Heart right ventricle (tissue), 16 donors: ENCODE measurements at regions not wholly inside any gene's neighbourhood (a gene's known extent, or its start where the extent isn't known, plus 50 kb on each side); places are given as distances from the start of the nearest gene placed in this dataset.
A peak's percentile ranks its signal among the peaks of the same experiment; 100 is the strongest.

Source experiments
- ATAC-seq, 8 donors: fragments of 200-7000 bp; cut with Tn5 transposase; one replicate each; pipeline ENCODE4 v1.9.1; 2020; ENCODE audit warnings: mild to moderate bottlenecking in 8 of 8, moderate library complexity in 8 of 8, moderate number of reproducible peaks in 1 of 8
- DNase-seq, 2 donors: peaks; one replicate each; pipeline ENCODE4 v3.0.0-alpha.2; 2020
- H3K27ac ChIP-seq, 10 donors: fragments of 200-600 bp; sonication (generic) in 2 of 10; one replicate each; pipeline versions ENCODE4 v1.5.0 to v1.8.0; 2020 to 2022; ENCODE audit warnings: mild to moderate bottlenecking in 3 of 10
- H3K27me3 ChIP-seq, 7 donors: fragments of 200-600 bp; one replicate each; pipeline ENCODE4 v1.8.0; 2021 to 2022; ENCODE audit warnings: mild to moderate bottlenecking in 2 of 7
- H3K36me3 ChIP-seq, 9 donors: fragments of 200-600 bp; sonication (generic) in 1 of 9; one replicate each; pipeline versions ENCODE4 v1.5.0 to v1.8.0; 2020 to 2022; ENCODE audit warnings: mild to moderate bottlenecking in 2 of 9
- H3K4me1 ChIP-seq, 9 donors: fragments of 200-600 bp; sonication (generic) in 1 of 9; one replicate each; pipeline versions ENCODE4 v1.5.0 to v1.8.0; 2020 to 2022; ENCODE audit warnings: mild to moderate bottlenecking in 4 of 9
- H3K4me3 ChIP-seq, 10 donors: fragments of 200-600 bp; sonication (generic) in 2 of 10; one replicate each; pipeline versions ENCODE4 v1.5.0 to v1.8.0; 2020 to 2022; ENCODE audit warnings: mild to moderate bottlenecking in 7 of 10, moderate library complexity in 2 of 10
- H3K9me3 ChIP-seq, 11 donors: fragments of 200-600 bp in 10 of 11; sonication (generic) in 2 of 11; one replicate each; pipeline versions ENCODE4 v1.5.0 to v1.8.0; 2013 to 2022; ENCODE audit warnings: mild to moderate bottlenecking in 2 of 11, control low read depth in 1 of 11, moderate library complexity in 1 of 11
- WGBS, 2 donors: extraction: QIAGEN DNeasy Blood & Tissue Kit; methylation state at CpG; one replicate each; pipeline ENCODE4 v1.1.7; 2013; ENCODE audit warnings: inconsistent platforms in 1 of 2; 5-methylcytosine and 5-hydroxymethylcytosine counted together
- intact Hi-C, 10 donors: fragments of 100-400 bp; cut with DNase I; formaldehyde crosslinking; loops; one replicate each; pipeline versions ENCODE4 v1.11.1 to v1.14.2; 2022
- TF ChIP-seq, protein P1 (sequence below), 9 donors: fragments of 200-600 bp; sonication (generic) in 2 of 9; IDR thresholded peaks; one replicate each; pipeline versions ENCODE4 v1.5.0 to v1.8.0; 2021 to 2022; ENCODE audit warnings: antibody characterized with exemption in 9 of 9, mild to moderate bottlenecking in 5 of 9, moderate library complexity in 1 of 9
- donor health status: Arrhythmogenic right ventricular cardiomyopathy.
- donor health status: ischemic (EF 13 %, LVEDD 7.1; RV severe dilation, severe dysfunction).
- donor health status: healthy with polysubstance abuse.
- donor health status: DM: no; HTN: yes; CAD: no.
- donor health status: DM: no; HTN: no; CAD: no.
- donor health status: ischemic (EF 25% LVEDD 6.9; RV normal size, moderate dysfunction).
- donor health status: ischemic (EF 25% LVEDD 5.7; RV mildly dilated, moderate dysfunction).
- donor health status: healthy.
- donor health status: DM: yes; HTN: yes; CAD: no.
- donor health status: Ischemic cardiomyopathy.
- donor health status: ischemic (EF 35%, LVEDD 5.7; RV mildly dilated, moderate dysfunction).
- donor health status: nonischemic (EF 11% LVEDD 7.7; RV severe dilation, severe dysfunction).
- donor health status: DM: yes; HTN: yes; CAD: no.
- donor health status: PGD.
- donor health status: ischemic (EF 29% LVEDD 5.4; RV normal size, mild dysfunction).
- donor health status: nonischemic (EF 23%, LVEDD 6.1; RV moderate dilation, normal function).

DNA sequence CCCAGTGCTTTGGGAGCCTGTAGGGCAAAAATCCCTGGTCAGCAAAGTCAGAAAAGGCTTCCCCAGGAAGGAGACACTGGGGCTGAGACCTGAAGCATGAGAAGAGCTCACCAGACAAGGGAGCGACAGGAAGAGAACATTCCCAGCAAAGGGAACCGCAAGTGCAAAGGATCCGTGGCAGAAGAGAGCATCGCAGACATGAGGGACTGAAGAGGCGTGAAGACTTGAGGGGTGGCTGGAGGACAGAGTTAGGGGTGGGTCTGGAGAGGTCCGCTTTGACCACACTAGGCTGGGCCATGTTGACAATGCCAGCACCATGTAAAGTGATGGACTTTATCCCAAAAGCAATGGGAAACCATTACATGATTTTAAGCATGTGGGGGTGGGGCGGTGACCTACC lies 128.1 kb upstream of the IRX3 start:
- DNase-seq = no peak
- WGBS, 2 donors = 92% methylated on average over 7 of the region's 7 CpGs
- Histone ChIP-seq H3K4me3 (no peak overlapping the region), H3K27me3 (no peaks in the 10 kb centered on the region), H3K4me1 (peaks cover 0 to 31% (median 5%) of the 10 kb centered on the region in 9 donors), H3K9me3 (peaks cover 0 to 4% (median 0%) of the 10 kb centered on the region in 11 donors), H3K27ac (no peak overlapping the region), H3K36me3 (no peaks in the 10 kb centered on the region)
- intact Hi-C loops = loop anchor here in 3 of 10 donors (5.0 to 10.0 kb wide), 5 partner anchors 68 to 510 kb away; partner anchors contain the start of gene IRX3 (in 3 of the 3)
- ATAC-seq = no peak
- TF ChIP-seq, protein P1, sequence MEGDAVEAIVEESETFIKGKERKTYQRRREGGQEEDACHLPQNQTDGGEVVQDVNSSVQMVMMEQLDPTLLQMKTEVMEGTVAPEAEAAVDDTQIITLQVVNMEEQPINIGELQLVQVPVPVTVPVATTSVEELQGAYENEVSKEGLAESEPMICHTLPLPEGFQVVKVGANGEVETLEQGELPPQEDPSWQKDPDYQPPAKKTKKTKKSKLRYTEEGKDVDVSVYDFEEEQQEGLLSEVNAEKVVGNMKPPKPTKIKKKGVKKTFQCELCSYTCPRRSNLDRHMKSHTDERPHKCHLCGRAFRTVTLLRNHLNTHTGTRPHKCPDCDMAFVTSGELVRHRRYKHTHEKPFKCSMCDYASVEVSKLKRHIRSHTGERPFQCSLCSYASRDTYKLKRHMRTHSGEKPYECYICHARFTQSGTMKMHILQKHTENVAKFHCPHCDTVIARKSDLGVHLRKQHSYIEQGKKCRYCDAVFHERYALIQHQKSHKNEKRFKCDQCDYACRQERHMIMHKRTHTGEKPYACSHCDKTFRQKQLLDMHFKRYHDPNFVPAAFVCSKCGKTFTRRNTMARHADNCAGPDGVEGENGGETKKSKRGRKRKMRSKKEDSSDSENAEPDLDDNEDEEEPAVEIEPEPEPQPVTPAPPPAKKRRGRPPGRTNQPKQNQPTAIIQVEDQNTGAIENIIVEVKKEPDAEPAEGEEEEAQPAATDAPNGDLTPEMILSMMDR (IDR thresholded peaks at IDR 0.05) = no peak

GRCh38 chr16:54412777-54413455 lies 126.3 kb upstream of the IRX3 start:
- Histone ChIP-seq H3K9me3 (peaks cover 0 to 4% (median 0%) of the 10 kb centered on the region in 11 donors), H3K27ac (peak overlapping the region in 7 of 10 donors; percentile 6 to 55 (median 47)), H3K4me1 (peaks cover 0 to 31% (median 5%) of the 10 kb centered on the region in 9 donors), H3K4me3 (no peak overlapping the region), H3K36me3 (no peaks in the 10 kb centered on the region), H3K27me3 (no peaks in the 10 kb centered on the region)
- intact Hi-C loops = loop anchor here in 3 of 10 donors (5.0 to 10.0 kb wide), 5 partner anchors 69 to 512 kb away; partner anchors contain the start of gene IRX3 (in 3 of the 3)
- no peak for DNase-seq
- TF ChIP-seq, protein P1 (IDR thresholded peaks at IDR 0.05) = no peak
- peak in 7 of 8 donors; percentile 38 to 91 (median 67) for ATAC-seq
- 55 to 67% methylated on average over 7 of the region's 7 CpGs for WGBS, 2 donors

- intact Hi-C loops = loop anchor here in 3 of 10 donors (5.0 to 10.0 kb wide), 5 partner anchors 70 to 513 kb away; partner anchors contain the start of gene IRX3 (in 3 of the 3)
- DNase-seq (no peak), ATAC-seq (no peak)
- peaks cover 0 to 26% (median 3%) of the 10 kb centered on the region in 9 donors for H3K4me1 ChIP-seq
- TF ChIP-seq, protein P1 (IDR thresholded peaks at IDR 0.05) = no peak
- no peaks in the 10 kb centered on the region for H3K27me3 ChIP-seq
- peak overlapping the region in 1 of 10 donors; percentile 47 for H3K27ac ChIP-seq
- no peaks in the 10 kb centered on the region for H3K36me3 ChIP-seq
- peak overlapping the region in 4 of 10 donors; percentile 1 to 34 (median 8) for H3K4me3 ChIP-seq
- 35 to 45% methylated on average over 11 of the region's 11 CpGs for WGBS, 2 donors
- H3K9me3 ChIP-seq = peaks cover 0 to 4% (median 0%) of the 10 kb centered on the region in 11 donors
Observed at GRCh38 chr16:54412037-54412436, 125.5 kb upstream of the IRX3 start.

- Histone ChIP-seq H3K9me3 (peaks cover 0 to 4% (median 0%) of the 10 kb centered on the region in 11 donors), H3K27me3 (no peaks in the 10 kb centered on the region), H3K4me1 (peaks cover 0 to 26% (median 3%) of the 10 kb centered on the region in 9 donors), H3K4me3 (peak overlapping the region in 5 of 10 donors; percentile 1 to 34 (median 15)), H3K27ac (peak overlapping the region in 3 of 10 donors; percentile 6 to 47 (median 41)), H3K36me3 (no peaks in the 10 kb centered on the region)
- DNase-seq (peak; percentile 39), ATAC-seq (peak; percentile 68 to 86 (median 80))
- TF ChIP-seq, protein P1 (IDR thresholded peaks at IDR 0.05) = peak in 2 of 9 donors; percentile 11 to 15
- WGBS, 2 donors = 23 to 32% methylated on average over 11 of the region's 11 CpGs
- intact Hi-C loops = loop anchor here in 3 of 10 donors (5.0 to 10.0 kb wide), 5 partner anchors 71 to 513 kb away; partner anchors contain the start of gene IRX3 (in 3 of the 3)
Observed at GRCh38 chr16:54411544-54411943, 125.0 kb upstream of the IRX3 start.
